ENCODE measurements at regions not wholly inside any gene's neighbourhood (a gene's known extent, or its start where the extent isn't known, plus 50 kb on each side); places are given as distances from the start of the nearest gene placed in this dataset.

- CTCF ChIA-PET, result interaction anchor here (1.0 to 1.7 kb wide), 3 partner anchors 8 to 192 kb away, joined by 3 to 6 read pairs (median 3); no protein-coding TSS in a partner anchor
Measured at GRCh38 chr11:69910519-69911309, 91.5 kb upstream of the FGF3 start.

GRCh38 chr11:69911310-69912160 lies 92.3 kb upstream of the FGF3 start:
- Histone ChIP-seq H3K36me3 (ENCODE audit: insufficient read depth, low read length, poor library complexity, severe bottlenecking) (no peaks in the 10 kb centered on the region), H3K4me3 (ENCODE audit: low read depth, low read length, poor library complexity, severe bottlenecking) (no peak overlapping the region), H3K9me3 (ENCODE audit: low read depth, low read length, poor library complexity, severe bottlenecking) (no peaks in the 10 kb centered on the region), H3K27ac (ENCODE audit: low read depth, low read length, poor library complexity, severe bottlenecking) (no peak overlapping the region), H3K27me3 (replicated peaks; ENCODE audit: insufficient read depth, low read depth, low read length, poor library complexity) (no peaks in the 10 kb centered on the region), H3K4me1 (ENCODE audit: insufficient read depth, low read length, poor library complexity, severe bottlenecking) (peaks cover 6% of the 10 kb centered on the region)
- CTCF ChIA-PET, result interaction anchor here (1.3 to 1.7 kb wide), 2 partner anchors 8 to 10 kb away, joined by 3 to 6 read pairs; no protein-coding TSS in a partner anchor
- POLR2A ChIA-PET (ENCODE audit: low non-redundant PET), result no interaction called here
- DNase-seq (ENCODE audit: low spot score), result no peak
- no TSS peak for BruUV-seq (replicated peaks)
- TF ChIP-seq EZH2 (IDR thresholded peaks at IDR 0.05; ENCODE audit: borderline replicate concordance, low read depth, low read length, poor library complexity, severe bottlenecking), result no peak
- no peak for TF ChIP-seq CTCF (conservative IDR thresholded peaks at IDR 0.05; ENCODE audit: low read depth, low read length)
- intact Hi-C loops (cut with micrococcal nuclease; ENCODE audit: unreplicated experiment), result no loop called here

More at GRCh38 chr11:69910519-69911309, 91.5 kb upstream of the FGF3 start:
- H3K9me3 ChIP-seq (ENCODE audit: low read depth, low read length, poor library complexity, severe bottlenecking), result no peaks in the 10 kb centered on the region
- no peak for TF ChIP-seq CTCF (conservative IDR thresholded peaks at IDR 0.05; ENCODE audit: low read depth, low read length)
- POLR2A ChIA-PET (ENCODE audit: low non-redundant PET), result interaction anchor here (0.7 kb wide), 1 partner anchor 292 kb away, joined by 3 read pairs; no protein-coding TSS in a partner anchor
- peaks cover 2% of the 10 kb centered on the region for H3K4me1 ChIP-seq (ENCODE audit: insufficient read depth, low read length, poor library complexity, severe bottlenecking)
- H3K36me3 ChIP-seq (ENCODE audit: insufficient read depth, low read length, poor library complexity, severe bottlenecking), result no peaks in the 10 kb centered on the region
- H3K4me3 ChIP-seq (ENCODE audit: low read depth, low read length, poor library complexity, severe bottlenecking), result no peak overlapping the region
- DNase-seq (ENCODE audit: low spot score), result no peak
- no peaks in the 10 kb centered on the region for H3K27me3 ChIP-seq (replicated peaks; ENCODE audit: insufficient read depth, low read depth, low read length, poor library complexity)
- BruUV-seq (replicated peaks), result no TSS peak
- intact Hi-C loops (cut with micrococcal nuclease; ENCODE audit: unreplicated experiment), result no loop called here
- no peak overlapping the region for H3K27ac ChIP-seq (ENCODE audit: low read depth, low read length, poor library complexity, severe bottlenecking)

GRCh38 chr11:69912161-69912910 lies 93.1 kb upstream of the FGF3 start:
- Histone ChIP-seq H3K4me1 (ENCODE audit: insufficient read depth, low read length, poor library complexity, severe bottlenecking) (peaks cover 6% of the 10 kb centered on the region), H3K4me3 (ENCODE audit: low read depth, low read length, poor library complexity, severe bottlenecking) (no peak overlapping the region), H3K27ac (ENCODE audit: low read depth, low read length, poor library complexity, severe bottlenecking) (no peak overlapping the region), H3K9me3 (ENCODE audit: low read depth, low read length, poor library complexity, severe bottlenecking) (no peaks in the 10 kb centered on the region), H3K36me3 (ENCODE audit: insufficient read depth, low read length, poor library complexity, severe bottlenecking) (no peaks in the 10 kb centered on the region), H3K27me3 (replicated peaks; ENCODE audit: insufficient read depth, low read depth, low read length, poor library complexity) (no peaks in the 10 kb centered on the region)
- no peak for DNase-seq (ENCODE audit: low spot score)
- CTCF ChIA-PET, result interaction anchor here (1.2 to 1.5 kb wide), 2 partner anchors 208 to 279 kb away, joined by 3 to 4 read pairs; no protein-coding TSS in a partner anchor
- POLR2A ChIA-PET (ENCODE audit: low non-redundant PET), result no interaction called here
- intact Hi-C loops (cut with micrococcal nuclease; ENCODE audit: unreplicated experiment), result no loop called here
- no TSS peak for BruUV-seq (replicated peaks)
- TF ChIP-seq CTCF (conservative IDR thresholded peaks at IDR 0.05; ENCODE audit: low read depth, low read length) (no peak), EZH2 (IDR thresholded peaks at IDR 0.05; ENCODE audit: borderline replicate concordance, low read depth, low read length, poor library complexity, severe bottlenecking) (no peak)

All from A673 (cell line).